ENCODE measurements at regions not wholly inside any gene's neighbourhood (a gene's known extent, or its start where the extent isn't known, plus 50 kb on each side); places are given as distances from the start of the nearest gene placed in this dataset.

- DNase-seq, result no peak
Observed at GRCh38 chr10:131757285-131758058, 143.3 kb upstream of the PPP2R2D start.

GRCh38 chr10:131758062-131758938 is 142.5 kb upstream of the PPP2R2D start:
- DNase-seq, result no peak

DNA sequence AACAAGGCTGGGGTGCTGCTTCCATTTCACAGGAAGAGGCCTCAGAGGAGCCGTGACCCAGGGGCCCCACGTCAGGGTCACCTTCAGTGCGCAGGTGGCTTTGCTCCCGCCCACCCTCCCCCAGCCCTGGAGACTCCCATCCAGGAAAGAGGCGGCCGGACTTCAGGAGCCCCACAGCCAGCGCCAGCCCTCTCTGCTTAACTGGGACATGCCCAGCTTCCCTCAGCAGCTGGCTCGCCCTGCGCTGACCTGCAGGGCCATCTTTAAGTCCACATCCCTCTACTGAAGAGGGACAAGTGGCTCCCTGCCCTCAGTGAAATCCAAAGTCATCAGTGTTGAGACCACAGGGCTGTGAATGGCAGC is 141.9 kb upstream of the PPP2R2D start:
- DNase-seq, result no peak

DNA sequence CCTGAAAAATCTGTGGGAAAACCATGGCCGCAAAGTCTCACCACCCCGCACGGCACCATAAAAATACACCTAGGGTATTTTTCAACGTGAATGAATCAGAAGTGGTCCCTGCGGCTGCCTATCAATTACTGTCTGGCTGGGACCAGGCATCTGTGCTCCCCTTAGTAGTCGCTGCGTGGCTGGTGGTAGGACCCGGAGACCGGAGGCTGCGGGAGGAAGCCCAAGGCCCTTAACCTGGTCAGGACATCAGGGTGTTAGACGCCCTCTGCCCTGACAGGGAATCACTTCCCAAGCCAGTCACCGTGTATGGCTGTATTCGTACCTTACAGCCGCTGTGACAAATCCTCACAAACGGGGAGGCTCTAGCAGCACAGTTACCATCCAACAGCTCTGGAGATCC is 141.5 kb upstream of the PPP2R2D start:
- no peak for DNase-seq

- no peak for DNase-seq
Observed at GRCh38 chr10:131760416-131761166, 140.2 kb upstream of the PPP2R2D start.

GRCh38 chr10:131762789-131763696 is 137.8 kb upstream of the PPP2R2D start:
- DNase-seq, result no peak

DNA sequence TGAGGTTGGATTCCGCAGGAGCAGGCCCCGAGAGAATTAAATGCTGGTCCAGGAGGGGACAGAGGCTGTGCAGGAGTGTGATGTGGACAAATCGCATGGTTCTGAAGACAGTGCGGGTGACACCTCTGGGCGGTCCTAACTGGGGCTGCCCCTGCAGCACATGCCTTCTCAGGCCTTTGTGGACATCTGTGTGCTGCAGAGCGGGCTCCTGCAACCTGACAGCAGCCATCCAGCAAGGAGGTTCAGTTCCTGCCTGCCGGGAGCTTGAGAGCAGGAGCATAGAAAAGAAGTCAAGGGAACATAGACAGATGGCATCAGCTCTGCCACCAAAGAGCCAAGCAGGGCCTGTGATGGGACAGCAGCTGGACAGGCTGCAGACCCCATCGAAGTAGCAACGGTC is 135.9 kb upstream of the PPP2R2D start:
- DNase-seq, result no peak

DNA sequence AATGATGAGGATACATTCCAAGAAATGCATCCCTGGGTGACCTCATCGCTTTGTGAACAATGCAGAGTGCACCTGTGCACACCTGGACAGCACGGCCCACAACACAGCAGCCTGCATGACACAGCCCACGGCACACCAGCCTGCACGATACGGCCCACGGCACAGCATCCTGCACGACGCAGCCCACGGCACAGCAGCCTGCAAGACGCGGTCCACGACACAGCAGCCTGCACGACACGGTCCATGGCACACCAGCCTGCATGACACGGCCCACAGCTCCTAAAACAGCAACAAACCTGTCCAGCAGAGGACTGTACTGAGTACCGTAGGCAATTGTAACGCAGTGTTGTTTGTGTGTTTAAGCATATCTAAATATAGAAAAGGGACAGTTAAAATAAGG is 134.7 kb upstream of the PPP2R2D start:
- no peak for DNase-seq

- DNase-seq, result no peak
Observed at GRCh38 chr10:131767716-131768115, 133.1 kb upstream of the PPP2R2D start.

DNA sequence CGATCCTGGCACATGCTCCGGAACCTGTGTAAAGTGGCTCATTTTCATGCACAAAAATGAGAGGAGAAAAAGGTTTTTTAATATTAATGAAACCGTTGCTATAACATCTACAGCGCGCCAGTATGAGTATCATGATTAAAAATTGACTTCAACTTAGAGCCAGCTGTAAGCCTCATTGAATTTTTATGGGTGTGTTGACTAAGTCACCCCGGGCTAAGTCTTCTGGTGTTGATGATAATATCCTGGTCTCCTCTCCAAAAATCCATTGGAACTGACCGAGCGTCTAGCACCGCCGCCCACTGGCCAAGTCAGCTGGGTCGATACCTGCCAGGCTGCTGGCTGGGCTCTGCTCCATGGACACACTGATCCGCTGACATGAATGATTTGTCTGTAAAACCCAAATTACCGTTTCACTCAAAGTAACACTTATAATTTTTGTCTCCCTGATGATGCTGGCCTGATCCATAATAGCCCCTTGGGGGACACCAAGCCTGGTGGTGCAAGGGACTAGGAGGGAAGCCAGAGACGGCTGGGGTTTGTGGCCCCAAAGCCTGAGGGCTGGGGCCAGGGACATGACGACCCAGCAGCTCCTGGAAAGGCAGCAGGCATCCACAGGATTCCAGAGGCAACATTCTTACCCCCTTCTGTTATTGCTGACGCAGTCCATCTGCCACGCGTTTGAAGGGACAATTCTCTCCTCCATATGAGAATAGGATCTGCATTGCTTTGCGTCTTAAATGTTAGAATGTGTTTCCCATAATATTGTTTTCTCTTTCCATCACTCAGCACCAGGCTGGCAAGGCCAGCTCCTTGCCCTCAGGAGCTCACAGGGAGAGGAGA is 131.0 kb upstream of the PPP2R2D start:
- DNase-seq, result no peak

DNA sequence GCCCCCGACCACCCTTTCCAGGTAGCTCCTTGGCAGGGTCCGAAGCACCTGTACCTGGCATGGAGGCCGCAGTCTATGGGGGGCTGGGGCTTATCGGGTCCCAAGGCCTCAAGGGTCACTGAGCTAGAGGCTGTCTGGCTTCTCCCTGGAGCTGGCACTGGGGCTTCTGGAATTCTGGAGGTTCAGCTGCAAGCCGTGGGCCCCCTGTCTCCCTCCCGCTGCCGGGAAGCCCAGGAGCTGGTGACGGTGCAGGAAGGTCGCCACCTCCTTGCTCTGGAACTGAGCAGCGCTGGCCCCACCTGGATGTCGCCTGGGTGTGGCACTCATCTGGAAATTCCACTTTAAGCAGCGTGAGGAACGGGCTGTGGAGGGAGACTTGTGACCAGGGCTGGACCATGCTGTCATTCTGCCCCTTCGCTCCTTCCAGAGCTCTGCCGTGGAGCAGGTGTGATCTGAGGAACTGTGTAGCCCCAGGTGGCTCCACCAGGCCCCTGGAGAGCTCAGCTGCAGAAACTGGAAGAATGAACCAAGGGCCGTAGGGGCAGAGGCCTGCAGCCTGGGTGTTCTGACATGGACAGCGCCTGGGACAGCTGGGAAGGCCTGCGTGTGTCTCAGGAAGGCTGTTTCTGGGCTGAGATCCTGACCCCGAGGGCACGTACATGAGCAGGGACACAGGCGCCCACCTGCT is 129.7 kb upstream of the PPP2R2D start:
- DNase-seq, result no peak

GRCh38 chr10:131771634-131772358 is 129.0 kb upstream of the PPP2R2D start:
- DNase-seq, result no peak

DNA sequence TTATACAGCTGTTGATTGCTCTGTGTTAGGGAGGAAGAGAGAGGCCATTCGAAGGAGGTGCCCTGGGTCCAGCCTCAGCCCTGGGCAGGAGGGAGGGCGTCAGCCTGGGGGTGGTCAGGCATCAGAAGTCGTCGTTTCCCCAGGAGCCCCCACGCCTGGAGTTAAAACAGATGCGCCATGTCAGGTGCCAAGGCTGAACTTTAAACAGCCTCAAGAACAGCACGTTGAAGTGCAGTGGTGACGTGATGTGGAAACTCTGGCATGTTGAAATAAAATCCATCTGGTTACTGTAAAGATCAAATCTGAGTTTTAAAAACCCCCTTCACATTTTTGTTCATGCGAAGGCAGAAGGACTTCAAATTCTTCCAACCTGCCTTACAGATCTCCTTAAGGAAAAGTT is 128.4 kb upstream of the PPP2R2D start:
- DNase-seq, result no peak

GRCh38 chr10:131773370-131774343 is 127.2 kb upstream of the PPP2R2D start:
- DNase-seq, result no peak

DNA sequence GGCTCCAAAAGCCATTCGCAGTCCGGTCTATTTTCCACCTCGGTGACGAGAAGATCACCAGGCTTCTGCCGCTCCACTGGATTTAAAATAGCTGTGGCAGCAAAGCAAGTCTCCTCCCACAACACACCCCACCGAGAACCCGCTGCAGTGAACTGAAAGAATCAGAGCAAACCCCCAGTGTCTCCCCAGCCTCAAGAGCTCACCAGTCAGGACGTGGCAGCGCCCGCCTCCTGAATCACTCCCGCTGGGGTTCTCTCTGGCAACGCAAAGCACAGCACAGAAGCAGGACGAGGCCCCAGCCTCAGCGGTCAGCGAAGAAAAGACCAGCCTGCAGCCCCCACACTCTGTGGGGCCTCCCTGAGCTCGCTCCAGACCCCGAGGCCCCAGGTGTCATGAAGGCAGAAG is 126.1 kb upstream of the PPP2R2D start:
- no peak for DNase-seq

DNA sequence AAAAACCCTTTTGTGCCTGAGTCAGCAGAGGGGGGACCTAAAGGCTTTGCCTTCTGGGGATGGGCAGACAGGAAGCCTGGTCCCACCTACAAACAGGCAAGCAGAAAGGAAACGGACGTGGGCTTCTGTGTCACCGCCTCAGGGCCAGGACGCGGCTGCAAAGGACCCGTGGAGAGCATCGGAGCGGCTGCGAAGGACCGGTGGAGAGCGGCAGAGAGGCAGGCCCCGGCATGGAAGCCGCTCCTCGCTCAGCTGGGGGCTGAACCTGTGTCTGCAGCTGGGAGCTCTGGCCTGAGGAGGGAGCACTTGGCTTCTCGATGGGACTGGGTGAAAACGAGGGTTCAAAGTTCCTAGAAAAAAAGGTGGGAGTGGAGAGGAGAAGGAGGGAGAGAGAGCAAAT is 125.4 kb upstream of the PPP2R2D start:
- DNase-seq, result no peak

DNA sequence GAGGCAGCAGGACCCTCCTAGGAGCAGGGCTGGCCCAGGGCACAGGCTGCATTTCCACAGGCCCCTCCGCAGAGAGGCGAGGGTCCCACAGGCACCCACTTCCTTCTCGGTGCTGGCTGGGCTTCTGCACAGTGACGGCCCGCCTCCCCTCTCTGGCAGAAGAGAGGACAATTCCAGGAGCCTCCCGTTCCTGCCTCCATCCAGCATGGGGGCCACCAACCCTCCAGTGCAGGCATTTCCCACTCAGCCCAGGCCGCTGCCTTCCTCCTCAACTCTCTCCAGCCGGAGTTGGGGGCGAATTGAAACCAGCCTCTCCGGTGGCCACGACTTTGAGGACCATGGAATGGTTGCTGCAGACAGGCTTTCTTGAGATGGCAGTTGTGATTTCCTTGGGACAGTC is 125.0 kb upstream of the PPP2R2D start:
- DNase-seq, result no peak

DNA sequence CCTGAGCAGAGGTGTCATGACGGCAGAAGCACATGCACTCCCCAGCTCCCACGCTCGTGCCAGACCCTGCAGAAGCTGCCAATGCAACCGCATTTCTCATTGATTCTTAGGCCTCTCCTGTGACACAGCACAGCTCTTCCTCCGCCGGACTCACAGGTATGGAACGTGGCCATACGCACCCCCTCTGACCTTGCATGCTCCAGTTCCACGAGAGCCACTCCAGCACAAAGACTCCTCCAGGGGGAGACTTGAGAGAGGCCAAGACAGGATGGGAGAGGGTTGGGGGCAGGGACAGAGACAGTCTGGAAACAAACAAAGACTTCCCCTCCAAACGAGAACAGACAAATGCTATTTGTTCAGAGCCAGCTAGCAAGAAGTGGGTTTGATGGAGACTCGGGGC is 124.3 kb upstream of the PPP2R2D start:
- no peak for DNase-seq
